WTC11 (cell line): ENCODE measurements at regions not wholly inside any gene's neighbourhood (a gene's known extent, or its start where the extent isn't known, plus 50 kb on each side); places are given as distances from the start of the nearest gene placed in this dataset.
"Not testable (repeated sequence)": the region's sequence is repeated elsewhere in the genome, so short reads cannot be mapped to it uniquely, and the experiment has no call there.

Experiments used
- ATF6 ChIP-seq: sonication (generic); formaldehyde crosslinking; IDR thresholded peaks from 2 replicates; pipeline ENCODE4 v1.8.1; 2023; ENCODE audit warnings: mild to moderate bottlenecking, missing genetic modification reagents
- CBFB ChIP-seq: sonication (generic); formaldehyde crosslinking; IDR thresholded peaks from 2 replicates; pipeline ENCODE4 v1.8.1; 2022; ENCODE audit warnings: mild to moderate bottlenecking, low read depth, missing genetic modification reagents
- FOXK1 ChIP-seq: sonication (generic); formaldehyde crosslinking; IDR thresholded peaks from 2 replicates; pipeline ENCODE4 v1.8.0; 2022; ENCODE audit warnings: mild to moderate bottlenecking, moderate library complexity, missing genetic modification reagents
- KAT7 ChIP-seq: sonication (generic); formaldehyde crosslinking; IDR thresholded peaks from 2 replicates; pipeline ENCODE4 v1.8.1; 2023; ENCODE audit warnings: missing genetic modification reagents, mild to moderate bottlenecking, borderline replicate concordance
- NFATC4 ChIP-seq: fragments of 250-450 bp; sonication (Bioruptor Pico); IDR thresholded peaks from 2 replicates; pipeline ENCODE4 v1.9.0; 2021; ENCODE audit warnings: mild to moderate bottlenecking
- SMAD3 ChIP-seq: sonication (generic); formaldehyde crosslinking; IDR thresholded peaks from 2 replicates; pipeline ENCODE4 v1.8.0; 2022; ENCODE audit warnings: missing genetic modification reagents, mild to moderate bottlenecking, borderline replicate concordance
- ZNF416 ChIP-seq: fragments of 250-450 bp; sonication (Bioruptor Pico); IDR thresholded peaks from 2 replicates; pipeline ENCODE4 v1.9.0; 2021; ENCODE audit warnings: mild to moderate bottlenecking, inconsistent platforms
- TF ChIP-seq, protein P1 (sequence below): fragments of 200-600 bp; IDR thresholded peaks from 2 replicates; pipeline ENCODE4 v1.8.0; 2022; ENCODE audit warnings: antibody characterized with exemption
- TF ChIP-seq, protein P2 (sequence below): sonication (generic); formaldehyde crosslinking; IDR thresholded peaks from 2 replicates; pipeline ENCODE4 v1.8.0; 2023; ENCODE audit warnings: mild to moderate bottlenecking, missing genetic modification reagents

- TF ChIP-seq CBFB (CRISPR knock-in tag); SMAD3 (CRISPR knock-in tag); NFATC4 (CRISPR knock-in tag); KAT7 (CRISPR knock-in tag); ZNF416 (CRISPR knock-in tag); ATF6; FOXK1 (CRISPR knock-in tag): not testable (repeated sequence)
- TF ChIP-seq, protein P1, sequence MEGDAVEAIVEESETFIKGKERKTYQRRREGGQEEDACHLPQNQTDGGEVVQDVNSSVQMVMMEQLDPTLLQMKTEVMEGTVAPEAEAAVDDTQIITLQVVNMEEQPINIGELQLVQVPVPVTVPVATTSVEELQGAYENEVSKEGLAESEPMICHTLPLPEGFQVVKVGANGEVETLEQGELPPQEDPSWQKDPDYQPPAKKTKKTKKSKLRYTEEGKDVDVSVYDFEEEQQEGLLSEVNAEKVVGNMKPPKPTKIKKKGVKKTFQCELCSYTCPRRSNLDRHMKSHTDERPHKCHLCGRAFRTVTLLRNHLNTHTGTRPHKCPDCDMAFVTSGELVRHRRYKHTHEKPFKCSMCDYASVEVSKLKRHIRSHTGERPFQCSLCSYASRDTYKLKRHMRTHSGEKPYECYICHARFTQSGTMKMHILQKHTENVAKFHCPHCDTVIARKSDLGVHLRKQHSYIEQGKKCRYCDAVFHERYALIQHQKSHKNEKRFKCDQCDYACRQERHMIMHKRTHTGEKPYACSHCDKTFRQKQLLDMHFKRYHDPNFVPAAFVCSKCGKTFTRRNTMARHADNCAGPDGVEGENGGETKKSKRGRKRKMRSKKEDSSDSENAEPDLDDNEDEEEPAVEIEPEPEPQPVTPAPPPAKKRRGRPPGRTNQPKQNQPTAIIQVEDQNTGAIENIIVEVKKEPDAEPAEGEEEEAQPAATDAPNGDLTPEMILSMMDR = not testable (repeated sequence)
- TF ChIP-seq, protein P2, sequence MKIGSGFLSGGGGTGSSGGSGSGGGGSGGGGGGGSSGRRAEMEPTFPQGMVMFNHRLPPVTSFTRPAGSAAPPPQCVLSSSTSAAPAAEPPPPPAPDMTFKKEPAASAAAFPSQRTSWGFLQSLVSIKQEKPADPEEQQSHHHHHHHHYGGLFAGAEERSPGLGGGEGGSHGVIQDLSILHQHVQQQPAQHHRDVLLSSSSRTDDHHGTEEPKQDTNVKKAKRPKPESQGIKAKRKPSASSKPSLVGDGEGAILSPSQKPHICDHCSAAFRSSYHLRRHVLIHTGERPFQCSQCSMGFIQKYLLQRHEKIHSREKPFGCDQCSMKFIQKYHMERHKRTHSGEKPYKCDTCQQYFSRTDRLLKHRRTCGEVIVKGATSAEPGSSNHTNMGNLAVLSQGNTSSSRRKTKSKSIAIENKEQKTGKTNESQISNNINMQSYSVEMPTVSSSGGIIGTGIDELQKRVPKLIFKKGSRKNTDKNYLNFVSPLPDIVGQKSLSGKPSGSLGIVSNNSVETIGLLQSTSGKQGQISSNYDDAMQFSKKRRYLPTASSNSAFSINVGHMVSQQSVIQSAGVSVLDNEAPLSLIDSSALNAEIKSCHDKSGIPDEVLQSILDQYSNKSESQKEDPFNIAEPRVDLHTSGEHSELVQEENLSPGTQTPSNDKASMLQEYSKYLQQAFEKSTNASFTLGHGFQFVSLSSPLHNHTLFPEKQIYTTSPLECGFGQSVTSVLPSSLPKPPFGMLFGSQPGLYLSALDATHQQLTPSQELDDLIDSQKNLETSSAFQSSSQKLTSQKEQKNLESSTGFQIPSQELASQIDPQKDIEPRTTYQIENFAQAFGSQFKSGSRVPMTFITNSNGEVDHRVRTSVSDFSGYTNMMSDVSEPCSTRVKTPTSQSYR (CRISPR knock-in tag) = not testable (repeated sequence)
These were observed 4767.6 kb upstream of the OR11H1 start for GRCh38 chr22:10760418-10760817.
